Activated CD8-positive, alpha-beta T cell treated with anti-CD3 and anti-CD28 coated beads for 36 hours (primary cell): ENCODE measurements at regions not wholly inside any gene's neighbourhood (a gene's known extent, or its start where the extent isn't known, plus 50 kb on each side); places are given as distances from the start of the nearest gene placed in this dataset.

Experiments used
- ATAC-seq: fragments of 200-7000 bp; cut with Tn5 transposase; one replicate; pipeline ENCODE4 v1.10.0; 2021; ENCODE audit warnings: mild to moderate bottlenecking, moderate library complexity
- CTCF ChIA-PET: fragments of 350-600 bp; sonication (Branson Sonifier 250); formaldehyde crosslinking; loops from one replicate; lab custom pipeline; 2021; ENCODE audit warnings: antibody characterized with exemption; lab: Charles Lee
- POLR2A ChIA-PET: fragments of 350-600 bp; sonication (Branson Sonifier 250); formaldehyde crosslinking; loops from one replicate; lab custom pipeline; 2021; ENCODE audit warnings: antibody characterized with exemption; lab: Charles Lee
- DNase-seq: peaks from one replicate; pipeline ENCODE4 v3.0.0-alpha.2; 2020
- H3K27ac Mint-ChIP-seq: one replicate; pipeline ENCODE4 v1.8.0; 2021; ENCODE audit warnings: mild to moderate bottlenecking, mixed read lengths
- H3K27me3 Mint-ChIP-seq: one replicate; pipeline ENCODE4 v1.8.0; 2021; ENCODE audit warnings: mixed read lengths
- H3K36me3 Mint-ChIP-seq: one replicate; pipeline ENCODE4 v1.8.0; 2021; ENCODE audit warnings: low read depth, mixed read lengths
- H3K4me1 Mint-ChIP-seq: one replicate; pipeline ENCODE4 v1.8.0; 2021; ENCODE audit warnings: low read depth, mixed read lengths
- H3K4me3 Mint-ChIP-seq: one replicate; pipeline ENCODE4 v1.8.0; 2021; ENCODE audit warnings: mild to moderate bottlenecking, moderate library complexity, mixed read lengths
- H3K9me3 Mint-ChIP-seq: one replicate; pipeline ENCODE4 v1.8.0; 2021; ENCODE audit warnings: mixed read lengths
- intact Hi-C: fragments of 100-400 bp; cut with micrococcal nuclease; formaldehyde crosslinking; loops from one replicate; pipeline ENCODE4 v1.10.0; 2022
- TF ChIP-seq, protein P1 (sequence below): fragments of 200-600 bp; IDR thresholded peaks from one replicate; pipeline ENCODE4 v1.8.0; 2022; ENCODE audit warnings: antibody characterized with exemption, mild to moderate bottlenecking

DNA sequence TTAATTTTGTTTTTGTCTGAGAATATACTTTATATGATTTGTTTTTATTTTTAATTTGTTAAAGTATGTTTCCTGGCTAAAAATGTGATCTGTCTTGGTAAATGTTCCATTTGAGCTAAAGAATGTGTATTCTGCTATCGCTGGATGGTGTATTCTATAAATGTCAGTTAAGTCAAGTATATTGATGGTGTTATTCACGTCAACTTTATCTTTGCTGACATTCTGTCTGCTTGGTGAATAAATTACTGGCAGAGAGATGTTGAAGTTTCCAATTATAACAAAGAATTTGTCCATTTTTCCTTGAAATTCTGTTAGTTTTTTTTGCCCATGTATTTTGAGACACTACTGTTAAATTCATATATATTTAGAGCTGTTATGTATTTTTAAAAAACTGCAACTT lies 1131.8 kb upstream of the GJE1 start:
- ChIA-PET POLR2A (no interaction called here), CTCF (no interaction called here)
- H3K4me1 Mint-ChIP-seq, result no peaks in the 10 kb centered on the region
- TF ChIP-seq, protein P1, sequence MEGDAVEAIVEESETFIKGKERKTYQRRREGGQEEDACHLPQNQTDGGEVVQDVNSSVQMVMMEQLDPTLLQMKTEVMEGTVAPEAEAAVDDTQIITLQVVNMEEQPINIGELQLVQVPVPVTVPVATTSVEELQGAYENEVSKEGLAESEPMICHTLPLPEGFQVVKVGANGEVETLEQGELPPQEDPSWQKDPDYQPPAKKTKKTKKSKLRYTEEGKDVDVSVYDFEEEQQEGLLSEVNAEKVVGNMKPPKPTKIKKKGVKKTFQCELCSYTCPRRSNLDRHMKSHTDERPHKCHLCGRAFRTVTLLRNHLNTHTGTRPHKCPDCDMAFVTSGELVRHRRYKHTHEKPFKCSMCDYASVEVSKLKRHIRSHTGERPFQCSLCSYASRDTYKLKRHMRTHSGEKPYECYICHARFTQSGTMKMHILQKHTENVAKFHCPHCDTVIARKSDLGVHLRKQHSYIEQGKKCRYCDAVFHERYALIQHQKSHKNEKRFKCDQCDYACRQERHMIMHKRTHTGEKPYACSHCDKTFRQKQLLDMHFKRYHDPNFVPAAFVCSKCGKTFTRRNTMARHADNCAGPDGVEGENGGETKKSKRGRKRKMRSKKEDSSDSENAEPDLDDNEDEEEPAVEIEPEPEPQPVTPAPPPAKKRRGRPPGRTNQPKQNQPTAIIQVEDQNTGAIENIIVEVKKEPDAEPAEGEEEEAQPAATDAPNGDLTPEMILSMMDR, result no peak
- no peak overlapping the region for H3K27ac Mint-ChIP-seq
- no peaks in the 10 kb centered on the region for H3K9me3 Mint-ChIP-seq
- H3K27me3 Mint-ChIP-seq, result no peaks in the 10 kb centered on the region
- no peak overlapping the region for H3K4me3 Mint-ChIP-seq
- ATAC-seq (no peak), DNase-seq (no peak)
- intact Hi-C loops, result no loop called here
- no peaks in the 10 kb centered on the region for H3K36me3 Mint-ChIP-seq

DNA sequence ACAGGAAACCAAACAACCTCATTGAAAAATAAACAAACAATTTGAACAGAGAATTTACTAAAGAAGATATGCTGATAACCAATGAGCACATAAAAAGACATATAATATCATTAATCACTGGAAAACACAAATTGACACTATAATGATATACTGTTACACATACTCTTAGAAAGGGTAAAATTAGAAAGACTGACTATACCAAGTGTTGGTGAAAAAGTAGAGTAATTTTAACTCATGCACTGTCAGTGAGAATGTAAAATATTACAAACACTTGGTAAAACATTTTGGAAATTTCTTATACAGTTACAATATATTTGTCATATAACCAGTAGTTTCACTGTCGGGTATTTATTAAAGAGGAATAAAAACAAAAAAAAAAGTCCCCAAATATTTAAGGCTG lies 1139.2 kb upstream of the GJE1 start:
- Mint-ChIP-seq H3K27me3 (no peaks in the 10 kb centered on the region), H3K4me3 (no peak overlapping the region), H3K27ac (no peak overlapping the region), H3K9me3 (peaks cover 1% of the 10 kb centered on the region), H3K4me1 (no peaks in the 10 kb centered on the region), H3K36me3 (no peaks in the 10 kb centered on the region)
- ChIA-PET CTCF (no interaction called here), POLR2A (no interaction called here)
- no peak for DNase-seq
- intact Hi-C loops, result no loop called here
- TF ChIP-seq, protein P1, result no peak
- no peak for ATAC-seq

DNA sequence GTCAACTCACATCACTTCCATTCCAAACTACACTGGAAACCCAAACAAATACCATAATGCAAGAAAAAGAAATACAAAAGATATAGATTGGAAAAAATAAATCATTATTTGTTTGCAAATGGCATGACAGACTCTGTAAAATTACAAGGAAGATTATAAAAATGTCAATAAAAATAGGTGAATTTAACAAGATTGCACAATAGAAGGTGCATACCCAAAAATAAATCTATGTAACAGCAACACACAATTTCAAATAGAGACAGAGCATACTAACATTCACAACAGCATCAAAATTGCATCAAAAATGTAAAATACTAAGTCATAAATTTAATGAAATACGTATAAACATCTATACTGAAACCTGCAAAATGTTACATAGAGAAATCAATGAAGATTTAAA lies 1140.0 kb upstream of the GJE1 start:
- Mint-ChIP-seq H3K27ac (no peak overlapping the region), H3K9me3 (peaks cover 1% of the 10 kb centered on the region), H3K36me3 (no peaks in the 10 kb centered on the region), H3K4me1 (no peaks in the 10 kb centered on the region), H3K4me3 (no peak overlapping the region), H3K27me3 (no peaks in the 10 kb centered on the region)
- POLR2A ChIA-PET, result no interaction called here
- CTCF ChIA-PET, result no interaction called here
- ATAC-seq (no peak), DNase-seq (no peak)
- TF ChIP-seq, protein P1, result no peak
- intact Hi-C loops, result no loop called here

DNA sequence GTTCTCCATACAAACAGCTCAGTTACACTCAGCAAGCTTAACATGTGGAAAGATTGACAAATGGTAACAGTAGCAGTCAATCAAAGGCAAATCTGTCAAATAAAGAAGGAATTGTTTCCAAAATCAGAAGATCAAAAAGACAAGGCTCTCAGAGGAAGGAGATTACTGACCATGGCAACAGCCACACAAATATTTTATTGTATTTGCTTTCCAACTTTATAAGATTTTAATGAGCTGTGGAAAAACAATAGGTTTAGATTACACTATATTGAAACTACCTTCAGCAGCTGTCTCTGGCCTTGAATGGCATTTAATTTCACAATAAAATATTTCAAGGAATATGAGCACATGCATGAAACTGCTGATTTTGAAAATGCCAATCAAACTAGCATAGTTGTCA lies 1143.9 kb upstream of the GJE1 start:
- Mint-ChIP-seq H3K4me3 (no peak overlapping the region), H3K4me1 (no peaks in the 10 kb centered on the region), H3K9me3 (peaks cover 1% of the 10 kb centered on the region), H3K36me3 (no peaks in the 10 kb centered on the region), H3K27me3 (peaks cover 4% of the 10 kb centered on the region), H3K27ac (no peak overlapping the region)
- intact Hi-C loops, result no loop called here
- ChIA-PET POLR2A (no interaction called here), CTCF (no interaction called here)
- TF ChIP-seq, protein P1, result no peak
- DNase-seq (no peak), ATAC-seq (no peak)

DNA sequence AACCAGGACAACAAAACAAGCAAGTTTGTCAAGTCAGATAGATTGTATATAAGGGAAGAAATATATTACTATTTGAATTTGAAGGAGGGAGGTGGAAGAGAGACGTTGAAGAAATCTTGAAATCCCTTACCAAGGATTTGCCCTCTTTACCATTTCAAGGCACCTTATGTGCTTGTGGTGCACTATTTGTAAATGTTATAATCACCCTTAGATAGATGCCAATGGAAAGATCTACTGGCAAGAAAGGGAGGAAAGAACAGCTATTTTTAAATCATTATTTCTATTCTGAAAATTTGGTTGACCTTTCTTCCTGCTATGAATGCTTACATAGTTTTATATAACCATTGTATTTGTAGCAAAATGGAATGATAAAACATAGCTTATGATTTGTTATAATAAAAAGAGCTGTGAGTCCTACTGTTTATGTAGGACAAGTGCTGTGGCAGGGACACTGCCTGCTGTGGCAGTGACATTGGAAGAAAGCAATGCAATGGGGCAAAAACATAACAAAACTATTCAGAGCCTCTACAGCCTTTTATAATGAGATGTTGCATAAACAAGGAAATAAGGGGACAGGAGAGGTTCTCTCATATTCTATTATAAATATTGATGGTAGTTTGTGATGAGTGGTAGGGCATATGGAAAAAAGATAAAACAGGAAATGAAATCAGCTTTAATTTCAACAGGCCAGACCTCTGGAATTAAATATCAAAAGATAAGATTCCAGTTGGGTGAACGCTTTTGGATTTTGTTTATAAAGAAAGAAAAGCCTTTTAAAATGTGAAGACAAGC lies 1145.2 kb upstream of the GJE1 start:
- peaks cover 4% of the 10 kb centered on the region for H3K27me3 Mint-ChIP-seq
- DNase-seq (no peak), ATAC-seq (no peak)
- CTCF ChIA-PET, result no interaction called here
- peaks cover 1% of the 10 kb centered on the region for H3K9me3 Mint-ChIP-seq
- H3K4me3 Mint-ChIP-seq, result no peak overlapping the region
- no peaks in the 10 kb centered on the region for H3K4me1 Mint-ChIP-seq
- H3K36me3 Mint-ChIP-seq, result no peaks in the 10 kb centered on the region
- POLR2A ChIA-PET, result no interaction called here
- no peak overlapping the region for H3K27ac Mint-ChIP-seq
- intact Hi-C loops, result no loop called here
- TF ChIP-seq, protein P1, result no peak
